Thyroid gland (tissue), 4 donors: ENCODE measurements at regions not wholly inside any gene's neighbourhood (a gene's known extent, or its start where the extent isn't known, plus 50 kb on each side); places are given as distances from the start of the nearest gene placed in this dataset.

ENCODE experiments used
- CTCF ChIP-seq, 6 experiments: fragments of 200-600 bp in 3 of 6; fragments of 450-650 bp in 3 of 6; sonication (generic) in 3 of 6; IDR thresholded peaks; one replicate each; pipeline ENCODE4 v1.5.1; 2016 to 2019; ENCODE audit warnings: antibody characterized with exemption in 6 of 6, mild to moderate bottlenecking in 2 of 6, inconsistent platforms in 1 of 6, moderate library complexity in 1 of 6
- POLR2A ChIP-seq, 2 donors: fragments of 450-650 bp; IDR thresholded peaks; one replicate each; pipeline ENCODE4 v1.6.1; 2017; ENCODE audit warnings: antibody characterized with exemption in 2 of 2, mild to moderate bottlenecking in 2 of 2, moderate library complexity in 1 of 2

- TF ChIP-seq POLR2A (IDR thresholded peaks at IDR 0.05) (no peak), CTCF (IDR thresholded peaks at IDR 0.05) (no peak)
These were observed 74.8 kb upstream of the BMP2 start for GRCh38 chr20:6692566-6693173.
